ENCODE measurements at regions not wholly inside any gene's neighbourhood (a gene's known extent, or its start where the extent isn't known, plus 50 kb on each side); places are given as distances from the start of the nearest gene placed in this dataset.

DNA sequence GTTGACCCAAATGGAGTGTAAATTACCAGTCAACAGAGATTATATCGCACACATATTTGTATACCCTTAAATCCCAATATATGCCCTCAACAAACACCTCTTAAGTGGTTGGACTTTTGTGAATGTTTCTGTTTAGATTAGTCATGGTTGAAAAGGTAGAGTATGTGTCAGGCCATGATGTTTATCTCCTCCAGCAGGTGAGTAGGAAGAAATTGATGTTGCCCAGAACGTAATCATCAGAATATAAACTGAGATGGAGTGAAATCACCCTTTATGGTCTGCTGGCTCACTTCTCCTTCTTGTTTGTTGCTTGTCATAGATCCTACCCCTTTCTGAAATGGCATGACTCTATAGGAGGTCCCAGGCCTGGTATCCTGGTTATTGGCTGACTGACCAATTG lies 431.8 kb downstream of the ETS1 start:
- intact Hi-C loops (cut with DNase I): loop anchor here (10.0 kb wide), 1 partner anchor 679 kb away; no protein-coding TSS in a partner anchor
- Histone ChIP-seq H3K27ac (no peak overlapping the region), H3K4me1 (no peaks in the 10 kb centered on the region), H3K27me3 (ENCODE audit: low read depth) (no peaks in the 10 kb centered on the region), H3K36me3 (no peaks in the 10 kb centered on the region), H3K9me3 (no peaks in the 10 kb centered on the region), H3K4me3 (no peak overlapping the region)
- TF ChIP-seq, protein P1, sequence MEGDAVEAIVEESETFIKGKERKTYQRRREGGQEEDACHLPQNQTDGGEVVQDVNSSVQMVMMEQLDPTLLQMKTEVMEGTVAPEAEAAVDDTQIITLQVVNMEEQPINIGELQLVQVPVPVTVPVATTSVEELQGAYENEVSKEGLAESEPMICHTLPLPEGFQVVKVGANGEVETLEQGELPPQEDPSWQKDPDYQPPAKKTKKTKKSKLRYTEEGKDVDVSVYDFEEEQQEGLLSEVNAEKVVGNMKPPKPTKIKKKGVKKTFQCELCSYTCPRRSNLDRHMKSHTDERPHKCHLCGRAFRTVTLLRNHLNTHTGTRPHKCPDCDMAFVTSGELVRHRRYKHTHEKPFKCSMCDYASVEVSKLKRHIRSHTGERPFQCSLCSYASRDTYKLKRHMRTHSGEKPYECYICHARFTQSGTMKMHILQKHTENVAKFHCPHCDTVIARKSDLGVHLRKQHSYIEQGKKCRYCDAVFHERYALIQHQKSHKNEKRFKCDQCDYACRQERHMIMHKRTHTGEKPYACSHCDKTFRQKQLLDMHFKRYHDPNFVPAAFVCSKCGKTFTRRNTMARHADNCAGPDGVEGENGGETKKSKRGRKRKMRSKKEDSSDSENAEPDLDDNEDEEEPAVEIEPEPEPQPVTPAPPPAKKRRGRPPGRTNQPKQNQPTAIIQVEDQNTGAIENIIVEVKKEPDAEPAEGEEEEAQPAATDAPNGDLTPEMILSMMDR (IDR thresholded peaks at IDR 0.05): no peak
- DNase-seq: no peak
- no peak for ATAC-seq

DNA sequence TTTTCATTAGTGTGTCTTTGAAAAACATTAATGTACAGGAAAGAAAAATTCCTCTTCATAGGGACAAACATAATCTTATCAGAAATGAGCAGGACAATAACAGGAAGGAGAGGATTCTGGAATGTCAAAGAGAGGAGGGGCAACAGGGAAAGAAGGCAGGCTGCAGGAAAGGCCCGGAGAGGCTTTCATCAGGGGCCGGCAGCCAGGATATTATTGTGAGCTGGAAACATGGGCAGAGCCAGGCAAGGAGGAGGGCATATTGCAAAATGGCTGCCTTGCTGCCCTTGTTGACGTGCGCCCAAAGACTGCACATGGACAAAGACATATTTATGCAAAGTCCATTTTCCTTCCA lies 433.7 kb downstream of the ETS1 start:
- ATAC-seq (no peak), DNase-seq (no peak)
- H3K27ac ChIP-seq: no peak overlapping the region
- no peak overlapping the region for H3K4me3 ChIP-seq
- no peaks in the 10 kb centered on the region for H3K36me3 ChIP-seq
- no peaks in the 10 kb centered on the region for H3K27me3 ChIP-seq (ENCODE audit: low read depth)
- H3K4me1 ChIP-seq: no peaks in the 10 kb centered on the region
- intact Hi-C loops (cut with DNase I): loop anchor here (10.0 kb wide), 1 partner anchor 681 kb away; no protein-coding TSS in a partner anchor
- TF ChIP-seq, protein P1 (IDR thresholded peaks at IDR 0.05): no peak
- no peaks in the 10 kb centered on the region for H3K9me3 ChIP-seq

DNA sequence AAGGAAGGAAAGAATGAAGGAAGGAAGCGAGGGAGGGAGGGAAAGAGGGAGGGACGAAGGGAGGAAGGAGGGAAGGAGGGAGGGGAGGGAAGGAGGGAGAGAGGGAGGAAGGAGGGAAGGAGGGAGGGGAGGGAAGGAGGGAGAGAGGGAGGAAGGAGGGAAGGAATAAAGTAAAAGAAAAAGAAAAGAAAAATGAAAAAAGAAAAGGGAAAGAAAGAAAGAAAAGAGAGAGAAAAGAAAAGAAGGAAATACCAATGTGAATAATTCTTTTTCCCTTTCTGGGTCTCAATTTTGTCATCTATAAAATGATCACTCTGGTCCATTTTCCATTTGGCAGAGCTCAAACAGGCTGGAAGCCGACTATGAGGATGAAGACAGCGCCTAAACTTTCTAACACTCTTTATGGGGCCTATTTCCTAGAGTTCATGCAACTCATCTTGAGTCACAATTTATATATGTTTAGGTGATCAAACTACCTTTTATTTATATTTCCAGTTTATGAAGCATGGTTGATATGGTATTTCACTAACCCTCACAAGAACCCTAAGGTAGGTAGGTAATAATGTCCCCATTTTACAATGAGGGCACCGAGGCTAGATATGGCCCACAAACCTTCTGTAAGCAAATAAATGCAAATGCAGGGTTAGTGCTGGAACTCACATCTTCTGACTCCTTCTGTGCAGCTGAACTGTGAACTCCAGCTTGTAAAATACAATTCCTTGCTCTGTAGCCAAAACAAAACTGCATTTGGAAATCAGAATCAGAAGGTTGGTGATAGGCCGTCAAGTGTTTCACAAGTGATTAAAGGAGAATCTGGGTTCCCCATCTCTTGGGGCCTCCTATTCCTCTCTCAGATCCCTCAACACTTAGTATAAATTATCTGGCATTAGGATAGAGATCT lies 434.3 kb downstream of the ETS1 start:
- Histone ChIP-seq H3K4me1 (no peaks in the 10 kb centered on the region), H3K4me3 (no peak overlapping the region), H3K9me3 (no peaks in the 10 kb centered on the region), H3K36me3 (no peaks in the 10 kb centered on the region), H3K27ac (no peak overlapping the region), H3K27me3 (ENCODE audit: low read depth) (no peaks in the 10 kb centered on the region)
- intact Hi-C loops (cut with DNase I): loop anchor here (10.0 kb wide), 1 partner anchor 682 kb away; no protein-coding TSS in a partner anchor
- TF ChIP-seq, protein P1 (IDR thresholded peaks at IDR 0.05): no peak
- ATAC-seq (no peak), DNase-seq (no peak)

DNA sequence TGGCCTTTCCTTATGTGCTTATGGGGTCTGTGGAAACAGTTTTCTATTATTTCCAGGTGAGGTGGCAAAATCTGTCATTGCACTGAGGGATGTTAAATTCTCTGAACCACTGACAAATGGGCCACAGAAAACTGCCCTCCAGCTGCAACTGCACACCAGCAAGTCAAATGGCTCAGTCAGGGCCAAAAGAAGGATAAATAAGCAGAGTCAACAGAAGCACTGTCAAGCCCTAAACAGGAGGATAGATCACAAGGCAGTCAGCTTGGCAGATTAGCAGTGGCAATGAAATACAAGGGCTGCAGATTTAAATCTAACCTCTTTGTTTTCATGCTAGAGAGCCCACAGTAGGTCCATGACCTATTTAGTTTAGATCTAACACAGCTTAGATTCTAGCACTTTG lies 435.6 kb downstream of the ETS1 start:
- no peak overlapping the region for H3K27ac ChIP-seq
- ATAC-seq: no peak
- intact Hi-C loops (cut with DNase I): loop anchor here (10.0 kb wide), 1 partner anchor 683 kb away; no protein-coding TSS in a partner anchor
- peaks cover 10% of the 10 kb centered on the region for H3K4me1 ChIP-seq
- DNase-seq: no peak
- no peak overlapping the region for H3K4me3 ChIP-seq
- no peaks in the 10 kb centered on the region for H3K36me3 ChIP-seq
- no peaks in the 10 kb centered on the region for H3K9me3 ChIP-seq
- TF ChIP-seq, protein P1 (IDR thresholded peaks at IDR 0.05): no peak
- H3K27me3 ChIP-seq (ENCODE audit: low read depth): no peaks in the 10 kb centered on the region

DNA sequence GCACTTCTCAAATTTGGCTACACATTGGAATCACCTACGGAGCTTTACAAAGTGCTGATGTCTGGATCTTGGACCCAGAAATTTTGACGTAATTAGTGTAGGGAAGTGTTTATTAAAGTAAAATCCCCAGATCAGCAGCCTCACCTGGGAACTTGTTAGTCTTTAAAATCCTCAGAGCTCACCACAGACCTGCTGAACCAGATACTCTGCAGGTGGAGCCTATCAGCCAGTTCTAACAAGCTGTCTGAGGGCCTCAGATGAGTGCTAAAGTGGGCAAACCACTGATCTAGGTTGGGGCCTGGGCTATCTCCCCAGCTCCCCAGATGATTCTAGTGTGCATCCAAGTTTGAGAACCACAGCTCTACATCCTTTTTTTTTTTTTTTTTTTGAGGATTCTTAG lies 436.0 kb downstream of the ETS1 start:
- TF ChIP-seq, protein P1 (IDR thresholded peaks at IDR 0.05): no peak
- intact Hi-C loops (cut with DNase I): loop anchor here (10.0 kb wide), 1 partner anchor 683 kb away; no protein-coding TSS in a partner anchor
- Histone ChIP-seq H3K36me3 (no peaks in the 10 kb centered on the region), H3K4me1 (peaks cover 10% of the 10 kb centered on the region), H3K9me3 (no peaks in the 10 kb centered on the region), H3K27ac (no peak overlapping the region), H3K27me3 (ENCODE audit: low read depth) (no peaks in the 10 kb centered on the region), H3K4me3 (no peak overlapping the region)
- DNase-seq: no peak
- ATAC-seq: no peak

All from lower lobe of right lung (tissue), 2 donors.